H1 (cell line): ENCODE measurements at regions not wholly inside any gene's neighbourhood (a gene's known extent, or its start where the extent isn't known, plus 50 kb on each side); places are given as distances from the start of the nearest gene placed in this dataset.

ENCODE experiments used
- EZH2 ChIP-seq: fragments of 200-600 bp; sonication (generic); IDR thresholded peaks from 2 replicates; pipeline ENCODE4 v1.7.1; 2012; ENCODE audit warnings: low read depth, mild to moderate bottlenecking, moderate library complexity, low read length, inconsistent platforms; ENCODE audit not compliant: severe bottlenecking
- HDAC2 ChIP-seq, 2 experiments: fragments of 300-600 bp in 1 of 2; sonication (generic) in 1 of 2; IDR thresholded peaks; 2 replicates each; pipeline ENCODE4 v1.6.1; 2011 to 2012; ENCODE audit warnings: low read depth in 2 of 2, low read length in 2 of 2, mild to moderate bottlenecking in 2 of 2, moderate library complexity in 2 of 2, borderline replicate concordance in 1 of 2, inconsistent platforms in 1 of 2
- TAF7 ChIP-seq: optimal IDR thresholded peaks from 2 replicates; pipeline ENCODE3; 2011; ENCODE audit warnings: low read depth, mild to moderate bottlenecking, inconsistent platforms, low read length, moderate library complexity, borderline replicate concordance
- YY1 ChIP-seq: IDR thresholded peaks from 2 replicates; pipeline ENCODE4 v1.6.1; 2011; ENCODE audit warnings: low read depth, mild to moderate bottlenecking, low read length

GRCh38 chr17:5874486-5874885 lies 195.7 kb upstream of the WSCD1 start (continued):
- TF ChIP-seq HDAC2 (IDR thresholded peaks at IDR 0.05; ENCODE audit: borderline replicate concordance in 1 of 2, low read depth in 2 of 2, low read length in 2 of 2) (no peak), YY1 (no peak), EZH2 (no peak), TAF7 (no peak)
